ENCODE measurements at regions not wholly inside any gene's neighbourhood (a gene's known extent, or its start where the extent isn't known, plus 50 kb on each side); places are given as distances from the start of the nearest gene placed in this dataset.
A peak's percentile ranks its signal among the peaks of the same experiment; 100 is the strongest.

- Histone ChIP-seq H3K4me1 (no peaks in the 10 kb centered on the region), H3K36me3 (no peaks in the 10 kb centered on the region), H3K4me3 (no peak overlapping the region), H3K9me3 (no peaks in the 10 kb centered on the region), H3K27me3 (no peaks in the 10 kb centered on the region), H3K27ac (no peak overlapping the region)
- intact Hi-C loops (cut with DNase I) = loop anchor here in 1 of 2 donors (5.0 kb wide), 1 partner anchor 404 kb away; no protein-coding TSS in a partner anchor
- 3% methylated on average over 7 of the region's 7 CpGs for WGBS (ENCODE audit: insufficient coverage, low coverage, low lambda C conversion rate, missing lambda C conversion rate)
- TF ChIP-seq CTCF (IDR thresholded peaks at IDR 0.05) (peak; percentile 64 to 78 (median 74)), POLR2A (IDR thresholded peaks at IDR 0.05) (no peak)
- peak; percentile 60 to 77 (median 70) for ATAC-seq
- DNase-seq = peak in 2 of 3 donors; percentile 21 to 66
These were observed 487.2 kb upstream of the GCFC2 start for GRCh38 chr2:76197842-76198448.

DNA sequence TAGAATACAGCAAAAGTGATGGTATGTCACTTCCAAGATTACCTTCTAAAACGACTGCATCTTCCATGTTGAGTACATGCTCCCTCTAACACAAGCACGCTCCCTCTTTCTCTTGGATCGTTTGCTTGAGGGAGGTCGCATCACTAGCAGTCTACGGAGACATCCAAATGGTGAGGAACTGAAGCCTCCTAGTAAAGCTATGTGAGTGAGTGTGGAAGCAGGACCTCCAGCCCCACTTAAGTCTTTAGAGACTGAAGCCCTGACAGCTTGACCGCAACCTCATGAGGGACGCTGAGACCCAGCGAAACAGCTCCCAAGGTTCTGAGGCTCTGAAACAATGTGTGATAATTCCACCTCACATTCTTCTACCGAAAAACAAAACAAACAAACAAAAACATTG is 486.7 kb upstream of the GCFC2 start:
- Histone ChIP-seq H3K27ac (no peak overlapping the region), H3K4me1 (no peaks in the 10 kb centered on the region), H3K9me3 (no peaks in the 10 kb centered on the region), H3K36me3 (no peaks in the 10 kb centered on the region), H3K27me3 (no peaks in the 10 kb centered on the region), H3K4me3 (no peak overlapping the region)
- 57% methylated on average over 9 of the region's 9 CpGs for WGBS (ENCODE audit: insufficient coverage, low coverage, low lambda C conversion rate, missing lambda C conversion rate)
- intact Hi-C loops (cut with DNase I) = loop anchor here in 1 of 2 donors (5.0 kb wide), 1 partner anchor 405 kb away; no protein-coding TSS in a partner anchor
- DNase-seq (no peak), ATAC-seq (no peak)
- TF ChIP-seq POLR2A (IDR thresholded peaks at IDR 0.05) (no peak), CTCF (IDR thresholded peaks at IDR 0.05) (no peak)

- intact Hi-C loops (cut with DNase I) = no loop called here
- TF ChIP-seq CTCF (IDR thresholded peaks at IDR 0.05) (no peak), POLR2A (IDR thresholded peaks at IDR 0.05) (no peak)
- Histone ChIP-seq H3K4me3 (no peak overlapping the region), H3K9me3 (no peaks in the 10 kb centered on the region), H3K27me3 (no peaks in the 10 kb centered on the region), H3K27ac (no peak overlapping the region), H3K36me3 (no peaks in the 10 kb centered on the region), H3K4me1 (no peaks in the 10 kb centered on the region)
- no peak for DNase-seq
- 69% methylated on average over 5 of the region's 5 CpGs for WGBS (ENCODE audit: insufficient coverage, low coverage, low lambda C conversion rate, missing lambda C conversion rate)
- no peak for ATAC-seq
These were observed 483.5 kb upstream of the GCFC2 start for GRCh38 chr2:76194031-76194775.

- no peak overlapping the region for H3K4me3 ChIP-seq
- H3K4me1 ChIP-seq = no peaks in the 10 kb centered on the region
- H3K9me3 ChIP-seq = no peaks in the 10 kb centered on the region
- ATAC-seq (no peak), DNase-seq (no peak)
- H3K27me3 ChIP-seq = no peaks in the 10 kb centered on the region
- no peak overlapping the region for H3K27ac ChIP-seq
- intact Hi-C loops (cut with DNase I) = no loop called here
- no peaks in the 10 kb centered on the region for H3K36me3 ChIP-seq
- TF ChIP-seq POLR2A (IDR thresholded peaks at IDR 0.05) (no peak), CTCF (IDR thresholded peaks at IDR 0.05) (no peak)
- 32% methylated on average over 3 of the region's 3 CpGs for WGBS (ENCODE audit: insufficient coverage, low coverage, low lambda C conversion rate, missing lambda C conversion rate)
These were observed 482.4 kb upstream of the GCFC2 start for GRCh38 chr2:76193089-76193488.

Measured in right lobe of liver (tissue), 6 donors.